ENCODE measurements at regions not wholly inside any gene's neighbourhood (a gene's known extent, or its start where the extent isn't known, plus 50 kb on each side); places are given as distances from the start of the nearest gene placed in this dataset.

DNA sequence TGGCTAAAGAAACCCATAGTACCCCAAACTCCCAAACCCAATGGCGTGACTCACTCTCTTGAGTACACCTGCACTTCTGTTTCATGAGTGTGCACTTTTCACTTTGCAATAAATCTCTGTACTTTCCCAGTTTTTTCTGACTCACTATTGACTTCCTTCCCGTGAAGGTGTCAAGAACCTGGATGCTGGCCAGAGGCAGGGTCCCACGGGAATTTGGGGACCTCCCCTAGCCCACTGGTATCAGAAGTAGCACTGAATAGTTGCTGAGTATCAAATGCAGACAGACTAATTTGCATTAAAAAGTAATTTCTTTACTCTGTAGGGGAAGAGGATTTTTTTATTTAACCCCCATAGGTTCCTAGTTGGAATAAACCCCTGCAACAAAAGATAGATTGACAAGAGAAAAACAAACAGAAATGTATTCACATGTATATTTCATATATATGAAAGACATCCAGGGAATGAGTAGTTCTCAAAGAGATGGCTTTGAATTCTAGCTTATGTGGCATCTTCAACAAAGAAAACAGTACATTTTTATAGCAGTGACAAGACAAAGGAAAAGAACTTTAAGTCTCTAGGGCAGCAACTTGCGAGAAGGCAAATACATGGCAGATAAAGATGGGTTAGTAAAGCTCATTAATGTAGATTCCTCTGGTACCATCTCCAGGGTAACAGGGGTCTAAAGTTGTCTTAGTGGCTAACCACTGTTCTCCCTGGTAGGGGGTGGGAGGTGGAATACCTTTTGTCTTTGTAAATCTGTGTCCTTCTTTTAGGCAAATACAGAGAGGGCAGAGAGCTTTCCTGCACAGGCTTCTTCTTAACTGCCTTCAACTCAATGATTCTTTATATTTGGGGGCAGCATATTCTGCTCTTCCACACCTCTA, 385.5 kb upstream of the PDZRN3 start:
- no peaks in the 10 kb centered on the region for H3K36me3 ChIP-seq (ENCODE audit: control insufficient read depth in 4 of 4, insufficient read depth in 4 of 4, low read length in 4 of 4)
- no peak overlapping the region for H3K27ac ChIP-seq (ENCODE audit: low read depth in 1 of 2, low read length in 1 of 2)
- ATAC-seq (ENCODE audit: insufficient read depth, low FRiP score) (no peak), DNase-seq (no peak)
- 61 to 81% methylated on average over 4 of the region's 4 CpGs for WGBS, 2 donors
- H3K4me1 ChIP-seq (ENCODE audit: control insufficient read depth in 5 of 5, insufficient read depth in 5 of 5, low read length in 5 of 5): no peaks in the 10 kb centered on the region
- no peaks in the 10 kb centered on the region for H3K27me3 ChIP-seq (ENCODE audit: control insufficient read depth in 3 of 3, insufficient read depth in 3 of 3, low read length in 2 of 3)
- TF ChIP-seq, protein P1, sequence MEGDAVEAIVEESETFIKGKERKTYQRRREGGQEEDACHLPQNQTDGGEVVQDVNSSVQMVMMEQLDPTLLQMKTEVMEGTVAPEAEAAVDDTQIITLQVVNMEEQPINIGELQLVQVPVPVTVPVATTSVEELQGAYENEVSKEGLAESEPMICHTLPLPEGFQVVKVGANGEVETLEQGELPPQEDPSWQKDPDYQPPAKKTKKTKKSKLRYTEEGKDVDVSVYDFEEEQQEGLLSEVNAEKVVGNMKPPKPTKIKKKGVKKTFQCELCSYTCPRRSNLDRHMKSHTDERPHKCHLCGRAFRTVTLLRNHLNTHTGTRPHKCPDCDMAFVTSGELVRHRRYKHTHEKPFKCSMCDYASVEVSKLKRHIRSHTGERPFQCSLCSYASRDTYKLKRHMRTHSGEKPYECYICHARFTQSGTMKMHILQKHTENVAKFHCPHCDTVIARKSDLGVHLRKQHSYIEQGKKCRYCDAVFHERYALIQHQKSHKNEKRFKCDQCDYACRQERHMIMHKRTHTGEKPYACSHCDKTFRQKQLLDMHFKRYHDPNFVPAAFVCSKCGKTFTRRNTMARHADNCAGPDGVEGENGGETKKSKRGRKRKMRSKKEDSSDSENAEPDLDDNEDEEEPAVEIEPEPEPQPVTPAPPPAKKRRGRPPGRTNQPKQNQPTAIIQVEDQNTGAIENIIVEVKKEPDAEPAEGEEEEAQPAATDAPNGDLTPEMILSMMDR (IDR thresholded peaks at IDR 0.05; ENCODE audit: control extremely low read depth, extremely low read depth): no peak
- H3K4me3 ChIP-seq: no peak overlapping the region
- no peak overlapping the region for H3K9ac ChIP-seq (ENCODE audit: insufficient read depth in 1 of 2, low read length in 2 of 2)
- H3K9me3 ChIP-seq (ENCODE audit: control insufficient read depth in 4 of 4, insufficient read depth in 3 of 4, low read length in 3 of 4): no peaks in the 10 kb centered on the region

DNA sequence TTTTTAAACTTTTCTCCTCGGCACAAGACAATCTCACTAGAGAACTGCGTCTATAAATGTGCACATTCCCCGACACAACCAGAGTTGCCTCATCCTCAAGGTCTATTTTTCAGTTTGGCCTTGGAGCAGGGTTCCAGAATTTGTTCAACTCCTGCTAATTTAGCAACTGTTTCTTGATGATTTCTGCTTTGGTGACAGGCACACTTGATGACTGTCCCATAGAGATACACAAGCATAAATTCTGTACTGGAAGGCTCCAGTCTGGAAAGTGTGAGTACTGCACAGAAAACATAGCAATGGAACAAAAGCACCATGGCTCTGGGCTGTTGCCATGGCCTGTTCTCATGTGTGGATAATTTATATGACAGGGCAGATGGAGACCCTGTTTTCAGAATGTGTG, 379.6 kb upstream of the PDZRN3 start:
- no peak overlapping the region for H3K27ac ChIP-seq (ENCODE audit: low read depth in 1 of 2, low read length in 1 of 2)
- peaks cover 0 to 7% (median 0%) of the 10 kb centered on the region in 5 donors for H3K4me1 ChIP-seq (ENCODE audit: control insufficient read depth in 5 of 5, insufficient read depth in 5 of 5, low read length in 5 of 5)
- H3K9me3 ChIP-seq (ENCODE audit: control insufficient read depth in 4 of 4, insufficient read depth in 3 of 4, low read length in 3 of 4): peaks cover 0 to 1% (median 0%) of the 10 kb centered on the region in 4 donors
- TF ChIP-seq, protein P1 (IDR thresholded peaks at IDR 0.05; ENCODE audit: control extremely low read depth, extremely low read depth): no peak
- H3K4me3 ChIP-seq: no peak overlapping the region
- no peaks in the 10 kb centered on the region for H3K36me3 ChIP-seq (ENCODE audit: control insufficient read depth in 4 of 4, insufficient read depth in 4 of 4, low read length in 4 of 4)
- H3K27me3 ChIP-seq (ENCODE audit: control insufficient read depth in 3 of 3, insufficient read depth in 3 of 3, low read length in 2 of 3): no peaks in the 10 kb centered on the region
- no peak for ATAC-seq (ENCODE audit: insufficient read depth, low FRiP score)
- H3K9ac ChIP-seq (ENCODE audit: insufficient read depth in 1 of 2, low read length in 2 of 2): no peak overlapping the region
- peak; percentile 13 to 64 (median 37) for DNase-seq
- 71 to 73% methylated on average over 3 of the region's 3 CpGs for WGBS, 2 donors

DNA sequence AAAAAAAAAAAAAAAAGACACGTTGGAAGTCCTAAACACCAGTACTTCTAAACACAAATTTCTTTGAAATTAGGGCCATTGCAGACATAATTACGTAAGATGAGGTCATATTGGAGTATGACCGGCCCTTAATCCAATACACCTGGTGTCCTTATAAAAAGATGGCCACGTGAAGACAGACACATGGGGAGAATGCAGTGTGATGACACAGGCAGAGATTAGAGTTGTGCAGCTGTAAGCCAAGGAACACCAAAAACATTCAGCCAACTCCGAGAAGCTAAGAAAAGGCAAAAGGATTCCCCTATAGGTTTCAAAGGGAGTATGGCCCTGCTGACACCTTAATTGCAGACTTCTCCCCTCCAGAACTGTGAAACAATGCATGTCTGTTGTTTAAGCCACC, 379.0 kb upstream of the PDZRN3 start:
- Histone ChIP-seq H3K36me3 (ENCODE audit: control insufficient read depth in 4 of 4, insufficient read depth in 4 of 4, low read length in 4 of 4) (no peaks in the 10 kb centered on the region), H3K27me3 (ENCODE audit: control insufficient read depth in 3 of 3, insufficient read depth in 3 of 3, low read length in 2 of 3) (no peaks in the 10 kb centered on the region), H3K9ac (ENCODE audit: insufficient read depth in 1 of 2, low read length in 2 of 2) (no peak overlapping the region), H3K27ac (ENCODE audit: low read depth in 1 of 2, low read length in 1 of 2) (no peak overlapping the region), H3K9me3 (ENCODE audit: control insufficient read depth in 4 of 4, insufficient read depth in 3 of 4, low read length in 3 of 4) (peaks cover 0 to 1% (median 0%) of the 10 kb centered on the region in 4 donors), H3K4me1 (ENCODE audit: control insufficient read depth in 5 of 5, insufficient read depth in 5 of 5, low read length in 5 of 5) (peaks cover 0 to 7% (median 0%) of the 10 kb centered on the region in 5 donors), H3K4me3 (no peak overlapping the region)
- 77 to 92% methylated on average over 5 of the region's 5 CpGs for WGBS, 2 donors
- ATAC-seq (ENCODE audit: insufficient read depth, low FRiP score): no peak
- DNase-seq: peak in 2 of 3 donors; percentile 7 to 14
- TF ChIP-seq, protein P1 (IDR thresholded peaks at IDR 0.05; ENCODE audit: control extremely low read depth, extremely low read depth): no peak

Measured in lung (tissue), 11 donors.